ENCODE measurements at regions not wholly inside any gene's neighbourhood (a gene's known extent, or its start where the extent isn't known, plus 50 kb on each side); places are given as distances from the start of the nearest gene placed in this dataset.

GRCh38 chr11:121933294-121933693 is 182.7 kb downstream of the BLID start:
- TF ChIP-seq CTCF (IDR thresholded peaks at IDR 0.05; ENCODE audit: low read depth, low read length): no peak
- DNase-seq (ENCODE audit: extremely low read depth, low read depth): no peak

GRCh38 chr11:121932646-121933185 is 183.3 kb downstream of the BLID start:
- DNase-seq (ENCODE audit: extremely low read depth, low read depth): no peak
- no peak for TF ChIP-seq CTCF (IDR thresholded peaks at IDR 0.05; ENCODE audit: low read depth, low read length)

- TF ChIP-seq CTCF (IDR thresholded peaks at IDR 0.05; ENCODE audit: low read depth, low read length): no peak
- no peak for DNase-seq (ENCODE audit: extremely low read depth, low read depth)
Observed at GRCh38 chr11:121931748-121932352, 184.2 kb downstream of the BLID start.

GRCh38 chr11:121931121-121931520 is 184.9 kb downstream of the BLID start:
- no peak for DNase-seq (ENCODE audit: extremely low read depth, low read depth)
- TF ChIP-seq CTCF (IDR thresholded peaks at IDR 0.05; ENCODE audit: low read depth, low read length): no peak

- DNase-seq (ENCODE audit: extremely low read depth, low read depth): no peak
- TF ChIP-seq CTCF (IDR thresholded peaks at IDR 0.05; ENCODE audit: low read depth, low read length): no peak
Observed at GRCh38 chr11:121930004-121930965, 185.7 kb downstream of the BLID start.

- no peak for TF ChIP-seq CTCF (IDR thresholded peaks at IDR 0.05; ENCODE audit: low read depth, low read length)
- no peak for DNase-seq (ENCODE audit: extremely low read depth, low read depth)
Observed at GRCh38 chr11:121929581-121929980, 186.4 kb downstream of the BLID start.

Data from AG09319 (cell line).